ENCODE measurements at regions not wholly inside any gene's neighbourhood (a gene's known extent, or its start where the extent isn't known, plus 50 kb on each side); places are given as distances from the start of the nearest gene placed in this dataset.
"Not testable (repeated sequence)": the region's sequence is repeated elsewhere in the genome, so short reads cannot be mapped to it uniquely, and the experiment has no call there.

DNA sequence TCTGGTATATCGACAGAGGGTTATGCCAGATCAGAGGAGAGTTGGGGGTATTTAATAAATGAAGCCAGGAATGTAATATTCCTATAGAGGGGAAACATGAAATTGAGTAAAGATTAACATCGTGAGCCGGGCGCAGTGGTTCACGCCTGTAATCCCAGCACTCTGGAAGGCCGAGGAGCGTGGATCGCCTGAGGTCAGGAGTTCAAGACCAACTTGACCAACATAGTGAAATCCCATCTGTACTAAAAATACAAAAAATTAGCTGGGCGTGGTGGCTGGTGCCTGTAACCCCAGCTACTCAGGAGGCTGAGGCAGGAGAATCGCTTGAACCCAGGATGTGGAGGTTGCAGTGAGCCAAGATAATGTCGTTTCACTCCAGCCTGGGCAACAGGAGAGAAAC lies 112.4 kb upstream of the ZNF184 start:
- not testable (repeated sequence) for DNase-seq (ENCODE audit: low spot score)

DNA sequence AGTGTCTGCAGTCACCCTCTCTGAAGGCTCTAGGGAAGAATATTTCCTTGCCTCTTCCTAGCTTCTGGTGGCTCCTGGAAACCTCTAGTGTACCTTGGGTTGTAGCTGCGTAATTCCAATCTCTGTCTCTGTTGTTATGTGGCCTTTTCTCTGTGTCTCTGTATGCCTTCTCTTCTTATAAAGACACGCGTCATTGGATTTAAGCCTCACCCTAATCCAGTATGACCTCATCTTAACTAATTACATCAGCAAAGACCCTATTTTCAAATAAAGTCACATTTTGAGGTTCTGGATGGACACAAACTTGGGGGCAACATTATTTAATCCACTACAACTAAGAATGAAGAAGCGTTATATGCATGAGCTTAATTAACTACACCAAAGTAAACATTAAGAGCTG lies 111.4 kb upstream of the ZNF184 start:
- DNase-seq (ENCODE audit: low spot score), result no peak

- DNase-seq (ENCODE audit: low spot score), result no peak
These were observed 110.2 kb upstream of the ZNF184 start for GRCh38 chr6:27582928-27583725.

DNA sequence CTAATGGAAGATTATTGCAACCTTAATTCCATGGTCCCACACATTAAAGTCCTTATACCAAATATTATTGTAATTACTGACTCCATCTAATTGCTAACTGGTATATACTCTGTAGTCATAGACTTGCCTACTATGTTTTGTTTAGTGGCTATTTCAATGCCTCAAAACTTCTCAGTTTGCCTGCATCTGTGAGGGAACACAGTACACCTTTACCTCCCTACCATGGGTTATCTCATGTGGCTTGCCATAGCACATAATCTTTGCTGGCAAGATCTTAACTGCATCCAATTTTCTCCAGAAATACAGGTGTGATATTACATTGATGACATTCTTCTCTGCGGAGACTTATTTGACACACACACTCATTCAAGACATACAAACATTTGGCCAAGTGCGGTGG lies 107.1 kb upstream of the ZNF184 start:
- DNase-seq (ENCODE audit: low spot score), result no peak

DNA sequence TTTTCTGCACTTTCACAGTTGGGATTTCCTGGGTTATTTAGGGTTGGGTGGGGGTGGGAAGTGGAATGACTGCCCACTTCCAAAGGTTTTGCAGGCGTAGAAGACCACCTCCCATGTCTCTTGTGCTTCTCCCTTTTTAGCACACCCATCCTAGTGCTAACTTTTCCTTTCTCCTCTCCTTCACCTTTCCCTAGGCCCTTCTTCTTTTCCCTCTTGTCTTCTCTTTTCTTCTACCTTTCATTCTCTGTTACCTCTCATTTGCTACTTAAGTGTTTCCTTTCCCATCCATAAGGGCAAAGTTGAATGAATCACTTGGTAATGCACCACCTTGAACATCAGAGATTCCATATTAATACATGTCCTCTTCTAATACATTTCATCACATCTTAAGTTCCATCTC lies 105.0 kb upstream of the ZNF184 start:
- DNase-seq (ENCODE audit: low spot score), result no peak

DNA sequence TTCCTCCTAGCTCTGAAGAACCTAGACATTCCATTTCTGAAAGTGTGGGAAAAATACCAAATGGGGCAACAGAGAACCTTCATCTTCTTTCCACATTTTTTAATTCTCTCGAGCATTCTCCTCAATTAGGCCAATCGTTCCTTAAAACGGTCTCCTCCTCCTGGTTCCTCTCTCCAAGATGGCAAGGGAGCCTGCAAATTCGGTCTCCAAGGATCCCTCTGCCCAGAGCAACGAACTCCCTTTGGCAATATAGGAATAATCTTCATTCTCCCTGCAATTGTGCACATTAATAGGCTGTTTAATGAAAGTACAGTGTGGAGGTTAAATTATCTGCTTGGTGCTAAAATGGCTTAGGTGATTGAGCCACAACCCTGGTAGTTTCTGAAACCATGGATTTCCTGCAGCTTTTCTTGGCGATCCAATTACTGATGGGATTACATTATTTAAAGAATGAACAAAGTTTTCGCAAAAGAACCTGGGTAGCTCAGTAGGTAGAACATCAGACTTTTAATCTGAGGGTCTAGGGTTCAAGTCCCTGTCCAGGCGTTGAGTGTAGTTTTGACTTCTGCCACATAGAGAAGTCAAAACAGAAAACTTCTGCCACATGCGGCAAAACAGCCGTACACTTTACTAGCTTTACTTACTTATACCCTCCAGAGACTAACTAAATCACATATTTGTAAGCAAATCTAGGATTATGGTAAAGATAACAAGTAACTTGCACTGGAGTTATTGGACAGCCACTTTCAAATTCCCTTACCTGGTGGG lies 102.9 kb upstream of the ZNF184 start:
- DNase-seq (ENCODE audit: low spot score), result no peak

DNA sequence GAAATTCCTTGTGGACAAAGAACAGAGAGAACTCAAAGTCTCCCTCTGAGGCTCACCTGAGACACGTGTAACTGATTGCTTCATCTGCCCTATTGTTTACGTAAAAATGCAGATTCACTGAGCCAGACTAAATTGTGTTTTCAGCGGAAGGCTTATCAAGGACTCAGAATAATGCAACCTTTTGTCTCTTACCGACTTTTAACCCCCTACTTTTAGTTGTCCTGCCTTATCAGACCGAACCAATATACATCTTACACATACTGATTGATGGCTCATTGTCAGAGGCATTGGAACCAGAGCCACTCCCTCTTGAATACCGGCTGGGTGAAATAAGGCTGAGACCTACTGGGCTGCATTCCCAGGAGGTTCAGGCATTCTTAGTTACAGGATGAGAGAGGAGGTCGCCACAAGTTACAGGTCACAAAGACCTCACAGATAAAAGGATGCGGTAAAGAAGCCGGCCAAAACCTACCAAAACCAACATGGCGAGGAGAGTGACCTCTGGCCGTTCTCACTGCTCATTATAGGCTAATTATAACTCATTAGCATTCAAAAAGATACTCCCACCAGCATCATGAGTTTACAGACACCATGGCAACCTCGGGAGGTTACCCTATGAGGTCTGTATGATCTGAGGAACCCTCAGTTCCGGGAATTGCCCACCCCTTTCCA lies 95.5 kb upstream of the ZNF184 start:
- no peak for DNase-seq (ENCODE audit: low spot score)

DNA sequence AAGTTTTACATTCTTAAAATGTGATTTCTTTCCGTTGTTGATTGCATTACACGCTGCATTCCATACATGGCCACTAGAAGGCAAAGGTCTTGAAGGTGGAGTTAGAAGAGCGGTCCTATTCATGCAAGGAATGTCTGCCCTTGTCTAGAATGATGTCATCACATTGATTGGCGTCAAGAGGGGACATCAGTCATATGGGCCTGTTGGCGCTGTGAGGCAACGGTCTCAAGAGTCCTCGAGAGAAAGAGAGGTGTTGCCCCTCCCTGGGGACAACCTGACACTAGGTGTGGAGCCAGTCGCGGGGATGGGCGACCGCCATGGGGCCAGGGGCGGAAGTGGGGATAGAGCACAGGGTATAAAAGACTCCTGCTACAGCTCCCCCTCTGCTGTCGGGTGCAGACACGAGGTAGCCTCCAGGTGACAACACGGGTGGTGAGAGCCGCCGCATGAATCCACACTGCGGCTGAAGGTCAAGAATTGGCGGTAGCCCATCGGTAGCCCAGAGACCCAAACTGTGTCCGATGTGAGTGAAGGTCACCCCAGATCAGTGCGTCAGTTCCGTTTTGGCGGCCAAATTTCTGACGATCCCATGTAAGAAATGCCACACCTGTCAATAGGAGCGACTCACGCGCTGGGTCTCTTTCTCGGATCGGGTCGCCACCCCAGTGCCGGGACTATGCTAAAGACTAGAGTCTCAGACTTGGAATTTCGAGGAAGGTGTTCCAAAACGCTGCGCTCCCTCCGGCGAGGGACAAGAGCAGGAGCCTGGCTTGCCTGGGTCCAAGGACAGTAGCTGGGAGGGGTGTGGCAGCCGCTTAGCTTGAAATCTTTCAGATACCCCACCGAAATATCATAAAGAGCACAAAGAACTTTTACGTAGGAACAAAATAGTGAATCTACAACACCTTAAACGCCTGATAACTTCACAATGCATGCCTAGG lies 93.2 kb upstream of the ZNF184 start:
- no peak for DNase-seq (ENCODE audit: low spot score)

GRCh38 chr6:27562027-27562410 lies 89.1 kb upstream of the ZNF184 start:
- DNase-seq (ENCODE audit: low spot score), result no peak

DNA sequence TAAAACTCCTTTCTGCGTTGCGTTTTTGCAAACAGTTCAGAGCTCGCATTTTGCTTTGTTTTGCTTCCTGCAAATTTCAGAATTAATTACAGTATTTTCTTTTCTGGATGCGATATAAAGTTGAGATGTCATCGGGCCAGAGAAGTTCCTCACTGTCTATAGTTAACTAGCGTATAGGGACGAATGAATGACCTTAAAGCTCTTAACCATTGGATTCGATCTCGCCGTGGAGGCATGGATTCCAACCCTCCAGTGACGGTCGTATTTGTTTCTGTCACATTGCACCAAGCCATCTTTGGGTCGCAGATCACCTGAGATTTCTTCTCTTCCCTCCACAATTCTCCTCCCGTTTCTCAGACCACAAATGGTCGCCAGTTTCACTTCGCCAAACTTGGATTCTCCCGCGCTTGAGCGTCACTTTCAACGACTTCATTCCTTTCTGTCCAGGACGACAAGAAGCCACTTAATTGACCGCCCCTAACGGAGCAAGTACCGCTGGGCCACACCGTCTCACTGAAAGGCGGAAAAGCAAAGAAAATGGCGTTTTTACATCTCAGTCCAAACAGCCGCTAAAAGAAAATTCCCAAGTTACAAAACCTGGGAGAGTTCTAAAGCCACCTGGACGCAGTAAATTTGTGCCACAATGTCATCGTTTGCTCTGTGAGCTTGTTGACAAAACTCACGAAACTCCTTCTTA lies 85.3 kb upstream of the ZNF184 start:
- no peak for DNase-seq (ENCODE audit: low spot score)

GRCh38 chr6:27556406-27556805 lies 83.5 kb upstream of the ZNF184 start:
- DNase-seq (ENCODE audit: low spot score), result no peak

- DNase-seq (ENCODE audit: low spot score), result no peak
These were observed 80.4 kb upstream of the ZNF184 start for GRCh38 chr6:27553123-27553904.

DNA sequence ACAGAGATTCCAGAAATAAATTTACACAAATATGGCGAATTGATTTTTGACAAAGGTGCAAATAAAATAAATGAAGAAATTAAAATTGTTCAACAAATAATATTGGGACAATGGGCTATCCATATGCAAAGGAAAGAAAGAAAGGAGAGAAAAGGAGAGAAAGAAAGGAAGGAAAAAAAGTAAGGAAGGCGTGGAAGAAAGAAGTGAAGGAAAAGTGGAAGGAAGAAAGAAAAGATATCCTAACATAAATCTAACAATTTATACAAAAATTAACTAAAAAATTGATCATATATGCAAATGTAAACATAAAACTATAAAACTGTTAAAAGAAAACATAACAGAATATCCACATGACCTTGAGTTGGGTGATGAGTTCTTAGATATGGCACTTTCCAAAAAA lies 78.7 kb upstream of the ZNF184 start:
- no peak for DNase-seq (ENCODE audit: low spot score)

- DNase-seq (ENCODE audit: low spot score), result no peak
These were observed 77.8 kb upstream of the ZNF184 start for GRCh38 chr6:27550692-27551091.

DNA sequence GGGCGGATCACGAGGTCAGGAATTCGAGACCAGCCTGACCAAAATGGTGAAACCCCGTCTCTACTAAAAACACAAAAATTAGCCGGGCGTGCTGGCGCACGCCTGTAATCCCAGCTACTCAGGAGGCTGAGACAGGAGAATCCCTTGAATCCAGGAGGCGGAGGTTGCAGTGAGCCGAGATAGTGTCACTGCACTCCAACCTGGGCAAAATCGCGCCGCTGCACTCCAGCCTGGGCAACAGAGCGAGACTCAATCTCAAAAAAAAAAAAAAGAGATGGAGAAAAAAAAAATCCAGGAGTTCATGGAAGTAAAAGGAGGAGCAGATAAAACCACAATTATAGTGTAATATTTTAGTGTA lies 76.3 kb upstream of the ZNF184 start:
- DNase-seq (ENCODE audit: low spot score), result not testable (repeated sequence)

- no peak for DNase-seq (ENCODE audit: low spot score)
These were observed 74.5 kb upstream of the ZNF184 start for GRCh38 chr6:27547157-27548075.

GRCh38 chr6:27546522-27546921 lies 73.6 kb upstream of the ZNF184 start:
- no peak for DNase-seq (ENCODE audit: low spot score)

DNA sequence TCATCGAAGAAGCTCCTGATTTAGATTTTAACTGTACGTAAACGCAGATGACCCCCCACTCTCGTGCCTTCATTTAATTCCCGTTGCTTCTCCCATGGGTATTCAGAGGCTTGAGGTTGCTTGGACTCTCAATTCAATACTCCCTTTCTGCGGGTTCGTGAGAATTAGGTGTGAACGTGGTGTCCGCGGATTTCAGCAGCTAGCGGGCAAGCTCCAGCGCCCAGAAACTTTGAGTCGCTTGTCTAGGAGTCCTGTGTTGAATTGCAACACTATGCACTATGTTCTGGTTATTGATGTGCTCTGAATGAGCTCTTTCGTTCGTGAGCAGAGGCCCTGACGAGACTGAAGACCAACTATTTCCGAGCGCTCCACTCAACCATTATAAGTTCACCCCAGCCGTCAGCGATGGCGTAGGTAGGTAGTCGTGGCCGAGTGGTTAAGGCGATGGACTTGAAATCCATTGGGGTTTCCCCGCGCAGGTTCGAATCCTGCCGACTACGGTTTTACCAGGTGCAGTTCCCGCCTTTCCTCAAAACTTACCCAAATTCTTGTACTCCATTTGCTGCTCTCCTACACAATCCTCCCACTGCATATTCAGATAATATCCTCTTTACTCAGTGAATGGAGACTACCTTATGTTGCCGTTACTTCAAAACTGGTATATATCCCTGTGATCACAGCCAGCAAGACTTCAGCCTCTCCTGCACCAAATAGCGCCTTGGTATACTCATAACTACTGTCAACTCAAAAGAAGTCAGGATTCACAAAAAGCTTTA lies 72.6 kb upstream of the ZNF184 start:
- DNase-seq (ENCODE audit: low spot score), result no peak

Measured in CD4-positive, alpha-beta T cell treated with Interleukin-15 for 4 hours (primary cell).